PC-3 (cell line): ENCODE measurements at regions not wholly inside any gene's neighbourhood (a gene's known extent, or its start where the extent isn't known, plus 50 kb on each side); places are given as distances from the start of the nearest gene placed in this dataset.

Experiments used
- ATAC-seq: fragments of 200-7000 bp; cut with Tn5 transposase; 2 replicates; pipeline ENCODE4 v1.9.1; 2020; ENCODE audit warnings: mild to moderate bottlenecking, moderate library complexity
- BruUV-seq: library from RNA; stranded (reverse); fragments of 400-500 nt; replicated peaks from 2 replicates; lab custom pipeline; 2021; lab: Mats Ljungman, UMichigan
- CTCF ChIA-PET: fragments of 300-600 bp; sonication (Branson Sonifier 250); formaldehyde crosslinking; loops from one replicate; lab custom pipeline; 2022; ENCODE audit warnings: antibody characterized with exemption; lab: Charles Lee
- POLR2A ChIA-PET: fragments of 300-600 bp; sonication (Branson Sonifier 250); formaldehyde crosslinking; loops from one replicate; lab custom pipeline; 2022; ENCODE audit warnings: antibody characterized with exemption; ENCODE audit not compliant: unreplicated experiment; lab: Charles Lee
- DNase-seq: peaks from one replicate; pipeline ENCODE4 v3.0.0-alpha.2; 2015
- H2AFZ ChIP-seq: fragments of 300-600 bp; sonication (generic); 2 replicates; pipeline ENCODE4 v1.6.0; 2016; ENCODE audit warnings: antibody characterized with exemption, low read length
- H3F3A ChIP-seq: fragments of 300-600 bp; sonication (generic); one replicate; pipeline ENCODE4 v1.6.0; 2017; ENCODE audit warnings: antibody characterized with exemption, low read length, control low read depth, mild to moderate bottlenecking; ENCODE audit not compliant: unreplicated experiment
- H3K27ac ChIP-seq: fragments of 300-600 bp; sonication (generic); 2 replicates; pipeline ENCODE4 v1.5.1; 2016; ENCODE audit warnings: mild to moderate bottlenecking, low read length
- H3K27me3 ChIP-seq: fragments of 300-600 bp; sonication (generic); 2 replicates; pipeline ENCODE4 v1.6.1; 2016; ENCODE audit warnings: low read length, mixed read lengths
- H3K36me3 ChIP-seq: fragments of 300-600 bp; sonication (generic); 2 replicates; pipeline ENCODE4 v1.6.1; 2016; ENCODE audit warnings: low read depth, mixed run types, low read length, mixed read lengths
- H3K4me1 ChIP-seq: fragments of 300-600 bp; sonication (generic); 2 replicates; pipeline ENCODE4 v1.5.1; 2016; ENCODE audit warnings: low read length; ENCODE audit not compliant: insufficient read depth
- H3K4me2 ChIP-seq: fragments of 300-600 bp; sonication (generic); 2 replicates; pipeline ENCODE4 v1.6.0; 2016; ENCODE audit warnings: low read length
- H3K4me3 ChIP-seq: fragments of 300-600 bp; sonication (generic); 2 replicates; pipeline ENCODE4 v1.5.1; 2016; ENCODE audit warnings: mild to moderate bottlenecking, low read length, mixed read lengths
- H3K79me2 ChIP-seq: fragments of 300-600 bp; sonication (generic); 2 replicates; pipeline ENCODE4 v1.6.1; 2017; ENCODE audit warnings: low read length, mixed read lengths
- H3K9ac ChIP-seq: fragments of 300-600 bp; sonication (generic); 2 replicates; pipeline ENCODE4 v1.6.0; 2016; ENCODE audit warnings: mild to moderate bottlenecking, low read length
- H3K9me2 ChIP-seq: fragments of 300-600 bp; sonication (generic); replicated peaks from 2 replicates; pipeline ENCODE4 v1.6.1; 2016; ENCODE audit warnings: mixed run types, low read length, mixed read lengths
- H3K9me3 ChIP-seq: fragments of 300-600 bp; sonication (generic); 2 replicates; pipeline ENCODE4 v1.6.1; 2016; ENCODE audit warnings: low read length, mixed read lengths
- H4K20me1 ChIP-seq: fragments of 300-600 bp; sonication (generic); 2 replicates; pipeline ENCODE4 v1.6.1; 2016; ENCODE audit warnings: low read length, mixed read lengths
- CTCF ChIP-seq: fragments of 300-600 bp; sonication (generic); conservative IDR thresholded peaks from 2 replicates; pipeline ENCODE4 v1.5.1; 2017; ENCODE audit warnings: antibody characterized with exemption, low read depth, mild to moderate bottlenecking, low read length
- EZH2 ChIP-seq: fragments of 300-600 bp; sonication (generic); IDR thresholded peaks from one replicate; pipeline ENCODE4 v1.6.1; 2017; ENCODE audit warnings: antibody characterized with exemption, mild to moderate bottlenecking, low read length; ENCODE audit not compliant: unreplicated experiment
- EZH2phosphoT487 ChIP-seq: fragments of 300-600 bp; sonication (generic); IDR thresholded peaks from 2 replicates; pipeline ENCODE4 v1.6.1; 2018; ENCODE audit warnings: mild to moderate bottlenecking, antibody characterized with exemption, low read length, borderline replicate concordance
- intact Hi-C: fragments of 100-400 bp; cut with micrococcal nuclease; formaldehyde crosslinking; loops from 2 replicates; pipeline ENCODE4 v1.9.0; 2023

DNA sequence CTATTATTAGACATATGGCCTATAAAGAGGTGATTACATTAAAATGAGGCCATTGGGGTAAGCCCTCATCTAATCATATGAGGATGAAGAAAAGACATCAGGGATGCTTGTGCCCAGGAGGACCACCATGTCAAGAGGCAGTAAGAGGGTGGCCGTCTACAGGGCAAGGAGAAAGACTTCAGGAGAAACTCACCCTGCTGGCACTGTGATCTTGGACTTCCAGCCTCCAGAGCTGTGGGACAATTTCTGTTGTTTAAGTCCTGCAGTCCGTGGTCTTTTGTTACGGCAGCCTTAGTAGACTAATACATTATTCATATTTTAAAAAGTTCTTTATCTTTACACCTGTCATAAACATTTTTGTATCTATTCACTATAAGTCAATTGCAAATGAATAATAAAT is 290.0 kb downstream of the PRL start:
- CTCF ChIA-PET = no interaction called here
- no peak for DNase-seq
- no peak for TF ChIP-seq CTCF
- TF ChIP-seq EZH2 = no peak
- no peak for TF ChIP-seq EZH2phosphoT487
- no peaks in the 10 kb centered on the region for H3K79me2 ChIP-seq
- intact Hi-C loops = no loop called here
- POLR2A ChIA-PET = no interaction called here
- no peaks in the 10 kb centered on the region for H3F3A ChIP-seq
- no peaks in the 10 kb centered on the region for H3K36me3 ChIP-seq
- H2AFZ ChIP-seq = no peak overlapping the region
- H3K4me3 ChIP-seq = no peak overlapping the region
- BruUV-seq = no TSS peak
- no peaks in the 10 kb centered on the region for H3K9me2 ChIP-seq
- H3K9me3 ChIP-seq = no peaks in the 10 kb centered on the region
- no peak overlapping the region for H3K27ac ChIP-seq
- H3K9ac ChIP-seq = no peak overlapping the region
- H3K27me3 ChIP-seq = no peaks in the 10 kb centered on the region
- no peaks in the 10 kb centered on the region for H4K20me1 ChIP-seq
- H3K4me1 ChIP-seq = no peaks in the 10 kb centered on the region
- ATAC-seq = no peak
- no peak overlapping the region for H3K4me2 ChIP-seq

GRCh38 chr6:22007469-22007868 is 289.4 kb downstream of the PRL start:
- Histone ChIP-seq H3K27me3 (no peaks in the 10 kb centered on the region), H4K20me1 (no peaks in the 10 kb centered on the region), H3K27ac (no peak overlapping the region), H2AFZ (no peak overlapping the region), H3K9me3 (no peaks in the 10 kb centered on the region), H3K4me2 (no peak overlapping the region), H3K9ac (no peak overlapping the region), H3F3A (no peaks in the 10 kb centered on the region), H3K36me3 (no peaks in the 10 kb centered on the region), H3K9me2 (no peaks in the 10 kb centered on the region), H3K4me3 (no peak overlapping the region), H3K4me1 (no peaks in the 10 kb centered on the region), H3K79me2 (no peaks in the 10 kb centered on the region)
- intact Hi-C loops = no loop called here
- POLR2A ChIA-PET = no interaction called here
- ATAC-seq (no peak), DNase-seq (no peak)
- no TSS peak for BruUV-seq
- CTCF ChIA-PET = no interaction called here
- TF ChIP-seq EZH2phosphoT487 = no peak
- no peak for TF ChIP-seq CTCF
- TF ChIP-seq EZH2 = no peak

DNA sequence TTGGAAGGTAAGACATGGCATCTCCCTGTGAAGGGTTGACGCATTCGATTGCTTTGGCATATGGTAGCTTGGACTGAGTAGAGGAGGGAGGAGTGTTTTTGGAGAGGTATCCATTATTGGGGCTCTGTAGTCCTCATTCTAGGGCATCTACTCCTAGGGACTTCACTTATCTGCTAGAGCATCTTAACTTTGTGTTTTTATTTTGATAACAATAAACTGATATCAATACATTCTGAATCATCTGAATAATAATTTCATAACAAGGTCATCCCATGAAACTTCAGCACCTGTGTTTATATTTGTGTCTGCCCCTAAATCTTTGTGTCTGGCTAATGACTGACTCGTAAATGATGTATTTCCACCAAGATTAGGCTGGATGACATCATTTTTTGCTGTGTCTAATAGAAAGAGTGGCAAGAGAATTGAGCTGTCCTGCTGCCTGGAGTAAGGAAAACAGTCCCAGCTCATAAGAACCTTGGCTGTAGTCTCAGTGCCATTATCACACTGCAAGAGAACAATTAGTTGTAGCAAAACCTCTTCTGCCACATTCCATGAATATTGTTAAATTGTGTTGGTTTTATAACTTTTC is 288.5 kb downstream of the PRL start:
- ChIA-PET CTCF (no interaction called here), POLR2A (no interaction called here)
- H3K27ac ChIP-seq = no peak overlapping the region
- intact Hi-C loops = no loop called here
- no peaks in the 10 kb centered on the region for H3K4me1 ChIP-seq
- no peak for TF ChIP-seq CTCF
- TF ChIP-seq EZH2 = no peak
- TF ChIP-seq EZH2phosphoT487 = no peak
- no peak overlapping the region for H2AFZ ChIP-seq
- BruUV-seq = no TSS peak
- H3K9me3 ChIP-seq = no peaks in the 10 kb centered on the region
- no peaks in the 10 kb centered on the region for H3K9me2 ChIP-seq
- no peaks in the 10 kb centered on the region for H3F3A ChIP-seq
- H3K79me2 ChIP-seq = no peaks in the 10 kb centered on the region
- no peak overlapping the region for H3K4me2 ChIP-seq
- no peak overlapping the region for H3K4me3 ChIP-seq
- H3K36me3 ChIP-seq = no peaks in the 10 kb centered on the region
- no peak for DNase-seq
- no peaks in the 10 kb centered on the region for H3K27me3 ChIP-seq
- no peaks in the 10 kb centered on the region for H4K20me1 ChIP-seq
- H3K9ac ChIP-seq = no peak overlapping the region
- no peak for ATAC-seq
